ENCODE measurements at regions not wholly inside any gene's neighbourhood (a gene's known extent, or its start where the extent isn't known, plus 50 kb on each side); places are given as distances from the start of the nearest gene placed in this dataset.

DNA sequence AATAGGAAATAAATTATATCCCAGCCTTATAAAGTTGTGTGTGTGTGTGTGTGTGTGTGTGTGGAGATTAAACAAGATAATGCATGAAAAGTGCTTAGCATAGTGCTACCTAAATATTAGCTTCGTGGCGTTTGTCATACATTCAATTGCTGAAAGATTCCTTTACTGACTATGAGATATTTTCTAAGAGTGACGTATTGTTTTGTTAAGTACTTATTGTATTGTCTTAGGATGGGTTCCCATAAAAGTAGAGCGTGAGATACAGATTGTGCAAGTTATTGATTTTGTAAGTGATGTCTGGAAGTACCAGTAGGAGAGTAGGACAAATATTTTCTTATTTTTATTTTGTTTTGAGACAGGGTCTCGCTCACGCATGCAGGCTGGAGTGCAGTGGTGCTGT, 730.0 kb downstream of the CDH8 start:
- Histone ChIP-seq H3K36me3 (ENCODE audit: control insufficient read depth in 3 of 3, insufficient read depth in 3 of 3, low read length in 3 of 3) (no peaks in the 10 kb centered on the region), H3K27me3 (ENCODE audit: control insufficient read depth in 3 of 3, insufficient read depth in 3 of 3, low read length in 3 of 3) (no peaks in the 10 kb centered on the region), H3K27ac (ENCODE audit: low read depth, low read length) (no peak overlapping the region)

DNA sequence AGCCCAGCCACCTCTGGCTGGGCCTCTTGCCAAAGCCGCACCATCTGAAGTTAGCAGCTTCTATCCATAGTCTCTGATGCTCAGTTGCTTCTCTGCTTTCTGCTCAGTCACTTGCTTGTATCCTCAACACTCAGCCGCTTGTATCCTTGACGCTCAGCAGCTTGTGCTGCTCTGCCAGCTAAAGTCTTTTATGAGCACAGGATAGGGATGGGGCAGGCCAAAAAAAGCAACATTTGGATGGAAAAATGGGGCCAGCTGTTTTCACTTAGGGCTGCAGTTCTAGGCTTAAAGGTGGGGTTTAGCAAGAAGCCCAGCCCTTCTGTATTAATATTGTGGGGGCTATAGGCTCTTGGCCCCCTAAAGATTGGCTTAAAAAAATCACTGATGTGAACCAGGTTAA, 739.4 kb downstream of the CDH8 start:
- H3K9me3 ChIP-seq (ENCODE audit: control insufficient read depth in 3 of 3, low read length in 3 of 3): no peaks in the 10 kb centered on the region
- no peaks in the 10 kb centered on the region for H3K27me3 ChIP-seq (ENCODE audit: control insufficient read depth in 3 of 3, insufficient read depth in 3 of 3, low read length in 3 of 3)
- no peak overlapping the region for H3K27ac ChIP-seq (ENCODE audit: low read depth, low read length)
- no peak overlapping the region for H3K4me3 ChIP-seq (ENCODE audit: low read length in 3 of 3)
- H3K4me1 ChIP-seq (ENCODE audit: control insufficient read depth in 3 of 3, insufficient read depth in 3 of 3, low read length in 3 of 3): no peaks in the 10 kb centered on the region
- H3K9ac ChIP-seq (ENCODE audit: low read depth in 1 of 3, low read length in 3 of 3): no peak overlapping the region
- H3K36me3 ChIP-seq (ENCODE audit: control insufficient read depth in 3 of 3, insufficient read depth in 3 of 3, low read length in 3 of 3): no peaks in the 10 kb centered on the region

More for the DNA sequence above, 730.0 kb downstream of the CDH8 start:
- Histone ChIP-seq H3K4me1 (ENCODE audit: control insufficient read depth in 3 of 3, insufficient read depth in 3 of 3, low read length in 3 of 3) (no peaks in the 10 kb centered on the region), H3K9ac (ENCODE audit: low read depth in 1 of 3, low read length in 3 of 3) (no peak overlapping the region), H3K4me3 (ENCODE audit: low read length in 3 of 3) (no peak overlapping the region), H3K9me3 (ENCODE audit: control insufficient read depth in 3 of 3, low read length in 3 of 3) (no peaks in the 10 kb centered on the region)

DNA sequence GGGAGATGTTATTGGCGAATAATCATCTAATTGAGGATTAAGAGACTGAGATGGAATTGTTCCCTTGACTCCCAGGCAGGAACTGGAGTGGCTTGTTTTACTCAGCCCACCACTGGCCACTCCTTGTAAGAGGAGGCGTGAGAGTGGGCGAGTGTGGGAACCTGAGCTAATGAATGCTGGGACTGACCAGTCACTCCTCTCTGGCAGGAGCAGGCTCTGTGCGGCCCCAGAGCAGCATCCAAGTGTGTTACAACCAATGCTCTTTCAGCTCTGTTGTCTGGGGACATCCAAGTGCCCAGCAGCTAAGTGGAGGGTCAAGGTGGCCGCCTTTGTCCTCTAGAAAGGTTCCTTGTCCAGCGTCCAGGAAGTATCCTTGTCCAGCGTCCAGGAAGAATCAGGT, 739.9 kb downstream of the CDH8 start:
- H3K9ac ChIP-seq (ENCODE audit: low read depth in 1 of 3, low read length in 3 of 3): no peak overlapping the region
- no peak overlapping the region for H3K4me3 ChIP-seq (ENCODE audit: low read length in 3 of 3)
- no peaks in the 10 kb centered on the region for H3K36me3 ChIP-seq (ENCODE audit: control insufficient read depth in 3 of 3, insufficient read depth in 3 of 3, low read length in 3 of 3)
- H3K4me1 ChIP-seq (ENCODE audit: control insufficient read depth in 3 of 3, insufficient read depth in 3 of 3, low read length in 3 of 3): no peaks in the 10 kb centered on the region
- H3K9me3 ChIP-seq (ENCODE audit: control insufficient read depth in 3 of 3, low read length in 3 of 3): no peaks in the 10 kb centered on the region
- no peak overlapping the region for H3K27ac ChIP-seq (ENCODE audit: low read depth, low read length)
- H3K27me3 ChIP-seq (ENCODE audit: control insufficient read depth in 3 of 3, insufficient read depth in 3 of 3, low read length in 3 of 3): no peaks in the 10 kb centered on the region

DNA sequence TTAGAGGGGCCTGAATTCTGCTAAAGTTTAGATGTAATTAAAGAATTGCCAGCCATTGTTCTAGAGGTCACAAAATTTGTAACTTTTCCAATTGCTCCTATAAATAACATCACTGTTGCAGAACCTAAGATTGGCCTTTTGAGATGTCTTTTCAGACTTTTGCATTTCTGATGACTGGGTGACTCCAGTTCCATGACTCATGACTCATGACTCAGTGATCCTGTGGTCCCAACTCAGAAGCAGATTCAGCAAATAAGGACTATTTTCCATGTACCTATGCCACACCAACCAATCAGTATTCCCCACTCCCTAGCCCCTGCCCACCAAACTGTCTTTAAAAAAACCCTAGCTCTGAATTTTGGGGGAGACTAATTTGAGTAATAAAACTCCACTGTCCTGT, 740.9 kb downstream of the CDH8 start:
- Histone ChIP-seq H3K27ac (ENCODE audit: low read depth, low read length) (no peak overlapping the region), H3K9me3 (ENCODE audit: control insufficient read depth in 3 of 3, low read length in 3 of 3) (no peaks in the 10 kb centered on the region), H3K36me3 (ENCODE audit: control insufficient read depth in 3 of 3, insufficient read depth in 3 of 3, low read length in 3 of 3) (no peaks in the 10 kb centered on the region), H3K27me3 (ENCODE audit: control insufficient read depth in 3 of 3, insufficient read depth in 3 of 3, low read length in 3 of 3) (no peaks in the 10 kb centered on the region), H3K9ac (ENCODE audit: low read depth in 1 of 3, low read length in 3 of 3) (no peak overlapping the region), H3K4me3 (ENCODE audit: low read length in 3 of 3) (no peak overlapping the region), H3K4me1 (ENCODE audit: control insufficient read depth in 3 of 3, insufficient read depth in 3 of 3, low read length in 3 of 3) (no peaks in the 10 kb centered on the region)

DNA sequence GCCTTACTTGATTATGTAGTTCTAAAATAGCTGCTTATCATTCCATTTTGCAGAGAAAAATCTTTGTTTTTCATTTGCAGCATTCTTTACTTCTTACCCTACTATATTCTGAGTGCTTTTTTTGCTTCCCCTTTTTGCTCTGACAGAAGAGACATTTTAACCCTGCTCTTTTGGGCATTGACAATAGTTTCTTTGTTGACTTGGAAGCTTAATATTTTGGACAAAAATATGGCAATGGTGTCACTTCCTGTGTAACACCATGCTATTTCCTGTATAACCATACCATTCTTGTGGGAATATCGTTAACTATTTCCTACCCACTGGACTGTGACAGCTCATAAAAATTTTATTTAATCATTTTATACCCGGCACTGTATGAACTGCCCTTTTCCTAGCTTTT, 747.1 kb downstream of the CDH8 start:
- no peaks in the 10 kb centered on the region for H3K27me3 ChIP-seq (ENCODE audit: control insufficient read depth in 3 of 3, insufficient read depth in 3 of 3, low read length in 3 of 3)
- H3K27ac ChIP-seq (ENCODE audit: low read depth, low read length): no peak overlapping the region
- no peaks in the 10 kb centered on the region for H3K36me3 ChIP-seq (ENCODE audit: control insufficient read depth in 3 of 3, insufficient read depth in 3 of 3, low read length in 3 of 3)
- no peaks in the 10 kb centered on the region for H3K4me1 ChIP-seq (ENCODE audit: control insufficient read depth in 3 of 3, insufficient read depth in 3 of 3, low read length in 3 of 3)
- no peak overlapping the region for H3K9ac ChIP-seq (ENCODE audit: low read depth in 1 of 3, low read length in 3 of 3)
- H3K4me3 ChIP-seq (ENCODE audit: low read length in 3 of 3): no peak overlapping the region
- no peaks in the 10 kb centered on the region for H3K9me3 ChIP-seq (ENCODE audit: control insufficient read depth in 3 of 3, low read length in 3 of 3)

DNA sequence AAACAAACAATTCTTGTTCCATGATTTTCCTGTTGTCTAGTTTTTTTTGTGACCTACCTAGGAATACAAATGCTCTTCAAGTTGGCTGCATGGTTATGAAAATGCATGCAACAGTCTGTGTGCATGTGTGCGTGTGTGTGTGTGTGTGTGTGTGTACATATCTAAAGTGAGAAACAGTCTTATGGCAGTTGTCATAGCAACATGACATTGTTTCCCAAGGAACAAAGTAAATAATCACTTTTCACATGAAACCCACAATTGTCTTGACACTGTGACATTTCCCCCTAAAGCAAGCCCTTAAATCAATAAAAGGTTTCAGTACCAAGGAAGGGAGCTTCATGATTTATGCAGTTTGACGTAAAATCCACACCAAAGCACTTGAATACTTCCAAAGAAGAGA, 758.4 kb downstream of the CDH8 start:
- Histone ChIP-seq H3K9ac (ENCODE audit: low read depth in 1 of 3, low read length in 3 of 3) (no peak overlapping the region), H3K4me3 (ENCODE audit: low read length in 3 of 3) (no peak overlapping the region), H3K4me1 (ENCODE audit: control insufficient read depth in 3 of 3, insufficient read depth in 3 of 3, low read length in 3 of 3) (no peaks in the 10 kb centered on the region), H3K27ac (ENCODE audit: low read depth, low read length) (no peak overlapping the region), H3K27me3 (ENCODE audit: control insufficient read depth in 3 of 3, insufficient read depth in 3 of 3, low read length in 3 of 3) (no peaks in the 10 kb centered on the region), H3K9me3 (ENCODE audit: control insufficient read depth in 3 of 3, low read length in 3 of 3) (no peaks in the 10 kb centered on the region), H3K36me3 (ENCODE audit: control insufficient read depth in 3 of 3, insufficient read depth in 3 of 3, low read length in 3 of 3) (no peaks in the 10 kb centered on the region)

DNA sequence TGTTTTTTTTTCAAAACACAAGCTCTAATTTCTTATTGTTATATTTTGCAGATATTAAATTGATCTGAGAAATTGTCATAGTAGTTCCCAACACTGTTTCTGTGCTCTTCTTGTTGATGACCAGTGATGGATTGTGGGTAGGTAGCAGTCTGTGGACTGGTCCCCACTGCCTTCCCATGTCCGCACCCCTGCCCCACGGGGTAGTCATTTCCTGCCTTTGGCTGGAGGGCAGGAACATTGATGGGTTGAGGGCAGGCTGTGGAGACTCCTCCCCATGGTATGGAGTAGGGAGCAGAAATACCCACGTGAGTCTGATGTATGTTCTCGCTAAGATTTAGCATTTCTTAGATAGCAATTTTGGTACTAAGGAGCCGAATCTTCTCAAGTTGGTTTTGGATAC, 762.0 kb downstream of the CDH8 start:
- no peaks in the 10 kb centered on the region for H3K36me3 ChIP-seq (ENCODE audit: control insufficient read depth in 3 of 3, insufficient read depth in 3 of 3, low read length in 3 of 3)

DNA sequence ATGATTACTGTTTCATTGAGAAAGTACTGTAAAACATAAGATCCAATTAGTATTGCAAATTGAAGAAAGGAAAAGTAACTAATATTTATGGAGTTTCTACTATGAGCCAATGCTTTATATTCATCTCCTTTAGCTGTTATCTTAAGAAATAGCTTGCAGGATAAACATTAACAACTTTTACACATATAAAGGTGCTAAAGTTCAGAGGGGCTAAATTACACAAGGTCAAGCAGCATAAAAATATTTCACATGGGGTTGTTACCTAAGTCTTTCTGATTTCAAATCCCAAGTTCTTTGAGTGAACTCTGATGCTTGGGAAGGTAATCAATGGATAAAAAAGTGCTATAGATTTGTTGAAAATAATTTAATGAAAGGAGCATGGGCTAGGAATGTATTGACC, 765.5 kb downstream of the CDH8 start:
- Histone ChIP-seq H3K9me3 (ENCODE audit: control insufficient read depth in 3 of 3, low read length in 3 of 3) (no peaks in the 10 kb centered on the region), H3K27ac (ENCODE audit: low read depth, low read length) (no peak overlapping the region), H3K36me3 (ENCODE audit: control insufficient read depth in 3 of 3, insufficient read depth in 3 of 3, low read length in 3 of 3) (no peaks in the 10 kb centered on the region), H3K27me3 (ENCODE audit: control insufficient read depth in 3 of 3, insufficient read depth in 3 of 3, low read length in 3 of 3) (no peaks in the 10 kb centered on the region), H3K4me3 (ENCODE audit: low read length in 3 of 3) (no peak overlapping the region), H3K4me1 (ENCODE audit: control insufficient read depth in 3 of 3, insufficient read depth in 3 of 3, low read length in 3 of 3) (no peaks in the 10 kb centered on the region), H3K9ac (ENCODE audit: low read depth in 1 of 3, low read length in 3 of 3) (no peak overlapping the region)

More for the DNA sequence above, 762.0 kb downstream of the CDH8 start:
- Histone ChIP-seq H3K27me3 (ENCODE audit: control insufficient read depth in 3 of 3, insufficient read depth in 3 of 3, low read length in 3 of 3) (no peaks in the 10 kb centered on the region), H3K4me3 (ENCODE audit: low read length in 3 of 3) (no peak overlapping the region), H3K4me1 (ENCODE audit: control insufficient read depth in 3 of 3, insufficient read depth in 3 of 3, low read length in 3 of 3) (no peaks in the 10 kb centered on the region), H3K9me3 (ENCODE audit: control insufficient read depth in 3 of 3, low read length in 3 of 3) (no peaks in the 10 kb centered on the region), H3K9ac (ENCODE audit: low read depth in 1 of 3, low read length in 3 of 3) (no peak overlapping the region), H3K27ac (ENCODE audit: low read depth, low read length) (no peak overlapping the region)

DNA sequence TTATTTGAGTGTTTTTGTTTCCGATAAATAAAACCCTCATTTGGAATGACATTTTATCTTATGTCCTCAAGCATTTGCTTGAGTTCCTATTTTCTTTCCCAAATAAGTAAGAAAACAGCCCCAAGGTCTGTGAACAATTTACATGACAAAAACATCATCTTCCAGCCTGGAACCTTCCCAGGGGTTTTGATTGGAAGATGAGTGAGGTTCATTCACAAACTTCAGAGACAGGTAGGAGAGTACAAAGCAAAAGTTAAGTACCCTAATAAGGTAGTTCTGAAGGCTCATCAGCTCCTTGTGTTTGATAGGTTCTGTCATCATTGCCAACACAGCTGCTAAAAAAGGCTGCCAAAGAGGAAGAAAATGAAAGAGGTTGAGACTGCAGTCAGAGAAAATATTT, 772.8 kb downstream of the CDH8 start:
- H3K27me3 ChIP-seq (ENCODE audit: control insufficient read depth in 3 of 3, insufficient read depth in 3 of 3, low read length in 3 of 3): no peaks in the 10 kb centered on the region
- no peaks in the 10 kb centered on the region for H3K9me3 ChIP-seq (ENCODE audit: control insufficient read depth in 3 of 3, low read length in 3 of 3)
- no peaks in the 10 kb centered on the region for H3K36me3 ChIP-seq (ENCODE audit: control insufficient read depth in 3 of 3, insufficient read depth in 3 of 3, low read length in 3 of 3)

DNA sequence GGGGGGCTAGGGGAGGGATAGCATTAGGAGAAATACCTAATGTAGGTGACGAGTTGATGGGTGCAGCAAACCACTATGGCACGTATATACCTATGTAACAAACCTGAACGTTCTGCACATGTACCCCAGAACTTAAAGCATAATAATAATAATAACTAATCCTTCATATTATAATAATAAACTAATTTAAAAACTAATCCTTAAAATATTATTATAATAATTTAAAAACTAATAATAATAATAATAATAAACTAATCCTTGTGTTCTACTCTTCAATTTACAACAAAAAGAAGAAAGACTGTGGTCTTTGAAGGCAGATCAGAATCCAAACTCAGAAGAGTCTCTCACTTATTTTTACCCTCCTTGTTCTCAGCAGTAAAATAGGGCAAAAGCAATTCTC, 774.9 kb downstream of the CDH8 start:
- Histone ChIP-seq H3K9ac (ENCODE audit: low read depth in 1 of 3, low read length in 3 of 3) (no peak overlapping the region), H3K4me1 (ENCODE audit: control insufficient read depth in 3 of 3, insufficient read depth in 3 of 3, low read length in 3 of 3) (no peaks in the 10 kb centered on the region), H3K27me3 (ENCODE audit: control insufficient read depth in 3 of 3, insufficient read depth in 3 of 3, low read length in 3 of 3) (no peaks in the 10 kb centered on the region)

More for the DNA sequence above, 772.8 kb downstream of the CDH8 start:
- Histone ChIP-seq H3K4me3 (ENCODE audit: low read length in 3 of 3) (no peak overlapping the region), H3K9ac (ENCODE audit: low read depth in 1 of 3, low read length in 3 of 3) (no peak overlapping the region), H3K27ac (ENCODE audit: low read depth, low read length) (no peak overlapping the region), H3K4me1 (ENCODE audit: control insufficient read depth in 3 of 3, insufficient read depth in 3 of 3, low read length in 3 of 3) (no peaks in the 10 kb centered on the region)

DNA sequence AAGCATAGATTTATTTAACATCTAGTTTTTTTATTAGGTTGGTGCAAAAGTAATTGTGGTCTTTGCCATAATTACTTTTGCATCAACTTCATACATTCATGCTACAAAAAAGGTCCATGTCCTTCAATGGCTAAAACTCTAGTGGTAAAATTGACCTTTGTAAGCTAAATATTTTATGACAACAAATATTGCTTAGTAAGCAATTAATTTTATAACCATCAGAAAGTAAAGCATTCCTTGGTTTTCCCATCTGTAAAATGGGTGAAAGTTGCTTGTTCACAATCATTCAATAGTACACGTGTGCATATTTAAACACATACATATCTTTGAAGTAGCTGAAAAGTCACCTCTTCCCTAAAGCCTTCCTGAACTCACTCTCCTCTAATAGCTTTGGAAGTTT, 789.6 kb downstream of the CDH8 start:
- Histone ChIP-seq H3K4me3 (ENCODE audit: low read length in 3 of 3) (no peak overlapping the region), H3K27ac (ENCODE audit: low read depth, low read length) (no peak overlapping the region), H3K9me3 (ENCODE audit: control insufficient read depth in 3 of 3, low read length in 3 of 3) (no peaks in the 10 kb centered on the region), H3K27me3 (ENCODE audit: control insufficient read depth in 3 of 3, insufficient read depth in 3 of 3, low read length in 3 of 3) (no peaks in the 10 kb centered on the region), H3K9ac (ENCODE audit: low read depth in 1 of 3, low read length in 3 of 3) (no peak overlapping the region), H3K36me3 (ENCODE audit: control insufficient read depth in 3 of 3, insufficient read depth in 3 of 3, low read length in 3 of 3) (no peaks in the 10 kb centered on the region), H3K4me1 (ENCODE audit: control insufficient read depth in 3 of 3, insufficient read depth in 3 of 3, low read length in 3 of 3) (no peaks in the 10 kb centered on the region)

More for the DNA sequence above, 774.9 kb downstream of the CDH8 start:
- no peaks in the 10 kb centered on the region for H3K9me3 ChIP-seq (ENCODE audit: control insufficient read depth in 3 of 3, low read length in 3 of 3)
- H3K27ac ChIP-seq (ENCODE audit: low read depth, low read length): no peak overlapping the region
- no peaks in the 10 kb centered on the region for H3K36me3 ChIP-seq (ENCODE audit: control insufficient read depth in 3 of 3, insufficient read depth in 3 of 3, low read length in 3 of 3)
- no peak overlapping the region for H3K4me3 ChIP-seq (ENCODE audit: low read length in 3 of 3)
